HCT116 (cell line): ENCODE measurements at regions not wholly inside any gene's neighbourhood (a gene's known extent, or its start where the extent isn't known, plus 50 kb on each side); places are given as distances from the start of the nearest gene placed in this dataset.

Experiments used
- EGR1 ChIP-seq: IDR thresholded peaks from 2 replicates; pipeline ENCODE4 v1.6.1; 2012; ENCODE audit warnings: low read depth
- POLR2A ChIP-seq: IDR thresholded peaks from 2 replicates; pipeline ENCODE4 v1.7.0; 2011; ENCODE audit warnings: borderline replicate concordance; ENCODE audit not compliant: insufficient read depth, insufficient read length; ENCODE audit errors: extremely low read depth
- TF ChIP-seq, protein P1 (sequence below), 3 experiments: fragments of 200-600 bp in 1 of 3; sonication (generic) in 1 of 3; IDR thresholded peaks in 2 of 3; conservative IDR thresholded peaks in 1 of 3; 2 replicates each; pipeline ENCODE4 v1.5.1; 2012 to 2017; ENCODE audit warnings: low read depth in 2 of 3, low read length in 2 of 3, antibody characterized with exemption in 1 of 3, borderline replicate concordance in 1 of 3, control low read depth in 1 of 3, mild to moderate bottlenecking in 1 of 3, mixed read lengths in 1 of 3, mixed run types in 1 of 3, moderate library complexity in 1 of 3; ENCODE audit not compliant: insufficient read depth in 1 of 3

GRCh38 chr12:88339966-88340365 is 197.9 kb downstream of the TMTC3 start:
- no peak for TF ChIP-seq POLR2A
- TF ChIP-seq EGR1: no peak
- TF ChIP-seq, protein P1, sequence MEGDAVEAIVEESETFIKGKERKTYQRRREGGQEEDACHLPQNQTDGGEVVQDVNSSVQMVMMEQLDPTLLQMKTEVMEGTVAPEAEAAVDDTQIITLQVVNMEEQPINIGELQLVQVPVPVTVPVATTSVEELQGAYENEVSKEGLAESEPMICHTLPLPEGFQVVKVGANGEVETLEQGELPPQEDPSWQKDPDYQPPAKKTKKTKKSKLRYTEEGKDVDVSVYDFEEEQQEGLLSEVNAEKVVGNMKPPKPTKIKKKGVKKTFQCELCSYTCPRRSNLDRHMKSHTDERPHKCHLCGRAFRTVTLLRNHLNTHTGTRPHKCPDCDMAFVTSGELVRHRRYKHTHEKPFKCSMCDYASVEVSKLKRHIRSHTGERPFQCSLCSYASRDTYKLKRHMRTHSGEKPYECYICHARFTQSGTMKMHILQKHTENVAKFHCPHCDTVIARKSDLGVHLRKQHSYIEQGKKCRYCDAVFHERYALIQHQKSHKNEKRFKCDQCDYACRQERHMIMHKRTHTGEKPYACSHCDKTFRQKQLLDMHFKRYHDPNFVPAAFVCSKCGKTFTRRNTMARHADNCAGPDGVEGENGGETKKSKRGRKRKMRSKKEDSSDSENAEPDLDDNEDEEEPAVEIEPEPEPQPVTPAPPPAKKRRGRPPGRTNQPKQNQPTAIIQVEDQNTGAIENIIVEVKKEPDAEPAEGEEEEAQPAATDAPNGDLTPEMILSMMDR (IDR thresholded peaks at IDR 0.05 in 2 of 3, conservative IDR thresholded peaks at IDR 0.05 in 1 of 3; ENCODE audit: borderline replicate concordance in 1 of 3, insufficient read depth in 1 of 3, low read depth in 2 of 3, low read length in 2 of 3): no peak
